ENCODE measurements at regions not wholly inside any gene's neighbourhood (a gene's known extent, or its start where the extent isn't known, plus 50 kb on each side); places are given as distances from the start of the nearest gene placed in this dataset.
A peak's percentile ranks its signal among the peaks of the same experiment; 100 is the strongest.
"Not testable (repeated sequence)": the region's sequence is repeated elsewhere in the genome, so short reads cannot be mapped to it uniquely, and the experiment has no call there.

DNA sequence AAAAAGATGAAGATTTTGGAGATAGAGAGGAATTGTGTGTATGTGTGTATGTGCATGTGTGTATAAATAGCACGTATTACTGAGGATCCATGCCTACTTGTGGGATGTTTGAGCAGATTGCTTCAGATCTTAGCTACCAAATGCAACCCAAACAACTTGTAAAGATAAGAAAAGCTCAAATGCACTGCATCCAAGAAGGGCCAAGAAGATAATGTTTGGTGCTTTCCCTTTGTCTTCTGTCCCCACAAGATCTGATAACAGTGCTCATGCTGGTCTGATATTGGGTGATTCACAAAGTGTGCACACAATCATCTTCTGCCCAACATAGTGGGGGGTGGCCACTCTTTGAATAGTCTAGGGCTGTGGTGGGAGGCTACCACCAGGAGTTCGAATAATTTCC lies 284.8 kb upstream of the CYRIA start:
- no peak for DNase-seq

DNA sequence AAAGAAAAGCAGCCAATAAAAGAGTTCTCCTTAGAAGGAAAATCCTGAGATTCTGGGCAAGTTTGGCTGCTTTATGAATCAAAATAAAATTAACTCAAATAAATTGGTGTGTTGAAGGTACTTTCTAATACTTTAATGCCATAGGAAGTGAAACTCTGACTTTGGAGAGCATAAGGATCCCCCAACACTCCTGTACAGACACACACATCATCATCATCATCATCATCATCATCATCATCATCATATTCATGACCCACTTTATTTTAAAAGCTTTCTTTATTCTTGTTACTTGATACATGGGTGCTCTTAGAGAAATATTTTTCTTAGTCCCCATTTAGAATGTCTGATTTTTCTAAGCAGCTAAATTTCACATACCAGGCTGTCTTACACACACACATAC lies 283.1 kb upstream of the CYRIA start:
- no peak for DNase-seq

DNA sequence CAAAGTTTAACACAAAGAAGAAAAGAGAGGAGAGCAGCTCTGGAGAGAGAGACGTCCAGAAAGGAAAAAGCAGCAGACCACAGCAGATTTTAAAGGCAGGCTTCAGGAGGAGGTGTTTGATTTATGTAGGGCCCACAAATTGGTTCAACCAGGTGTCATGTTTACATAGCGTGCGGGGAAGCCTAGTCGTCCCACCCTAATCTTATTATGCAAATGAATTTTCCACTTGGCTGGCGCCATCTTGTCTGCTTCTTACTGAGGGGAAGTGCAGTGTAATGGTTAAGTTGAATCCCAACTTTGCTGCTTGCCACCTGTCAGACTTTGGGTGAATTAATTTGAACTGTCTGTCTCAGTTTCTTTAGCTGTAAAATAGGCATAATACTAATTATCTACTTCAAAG lies 282.4 kb upstream of the CYRIA start:
- no peak for DNase-seq

DNA sequence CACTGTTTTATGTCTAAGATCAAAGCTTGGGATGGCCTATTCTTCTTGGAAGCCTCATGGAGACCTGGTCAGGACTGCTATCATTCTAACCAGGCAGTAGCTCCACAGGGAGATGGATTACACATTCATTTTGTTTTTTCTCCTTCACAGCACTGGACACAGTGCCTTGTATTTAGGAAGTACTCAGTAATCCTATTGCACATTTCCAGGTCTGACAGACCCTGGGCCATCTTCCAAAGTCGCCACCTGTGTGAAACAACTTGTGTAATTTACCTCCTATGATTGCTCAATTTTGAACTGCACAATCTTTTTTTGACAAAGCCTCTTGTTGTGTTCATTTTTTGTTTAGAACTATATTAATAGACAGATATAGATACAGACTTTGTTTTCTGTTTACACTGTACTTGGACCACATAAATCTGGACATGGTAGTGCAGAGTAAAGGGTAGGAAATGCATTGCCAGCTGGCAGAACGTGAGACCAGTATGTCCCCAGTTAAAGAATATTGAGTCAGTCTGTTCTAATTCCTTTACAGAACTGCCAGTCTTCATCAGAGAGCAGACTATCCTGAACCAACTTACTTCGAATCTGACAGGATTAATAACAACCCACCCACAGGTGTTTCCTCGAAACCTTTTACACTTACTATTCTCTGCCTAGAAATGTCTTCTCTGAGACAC lies 277.8 kb upstream of the CYRIA start:
- no peak for DNase-seq

DNA sequence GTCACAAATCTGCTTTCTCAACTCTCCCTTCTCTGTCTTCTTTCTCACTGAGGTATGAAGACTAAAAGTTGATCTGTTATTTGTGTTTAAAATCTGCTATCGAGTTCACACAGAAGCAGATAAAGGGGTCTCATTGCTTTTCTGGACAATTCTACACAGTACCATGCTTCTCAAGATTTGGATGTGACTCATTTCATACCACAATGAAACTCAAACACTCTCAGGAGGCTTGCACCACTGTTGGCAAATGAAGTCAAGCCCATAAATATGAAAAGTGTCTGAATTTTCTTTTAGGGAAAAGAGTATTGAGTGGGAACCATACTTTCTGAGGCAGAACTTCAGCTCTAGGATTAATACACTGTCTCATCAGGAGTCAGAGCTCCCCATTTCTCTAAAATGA lies 274.6 kb upstream of the CYRIA start:
- DNase-seq: no peak

DNA sequence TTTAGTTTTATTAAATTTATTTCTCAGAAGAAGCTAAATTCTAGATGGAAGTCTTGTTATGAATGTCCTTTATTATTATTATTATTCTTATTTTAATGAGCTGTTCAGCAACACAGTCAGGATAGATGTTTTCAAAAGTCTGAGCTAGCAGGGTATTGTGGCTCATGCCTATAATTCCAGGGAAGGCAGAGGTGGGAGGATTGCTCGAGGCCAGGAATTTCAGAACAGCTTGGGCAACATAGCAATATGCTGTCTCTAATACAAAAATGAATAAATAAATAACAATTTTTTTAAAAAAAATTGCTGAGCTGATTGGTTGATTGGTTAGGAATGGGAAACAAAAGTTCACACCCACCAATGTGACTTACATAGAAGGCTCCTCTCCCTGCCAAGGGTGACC lies 274.1 kb upstream of the CYRIA start:
- no peak for DNase-seq

DNA sequence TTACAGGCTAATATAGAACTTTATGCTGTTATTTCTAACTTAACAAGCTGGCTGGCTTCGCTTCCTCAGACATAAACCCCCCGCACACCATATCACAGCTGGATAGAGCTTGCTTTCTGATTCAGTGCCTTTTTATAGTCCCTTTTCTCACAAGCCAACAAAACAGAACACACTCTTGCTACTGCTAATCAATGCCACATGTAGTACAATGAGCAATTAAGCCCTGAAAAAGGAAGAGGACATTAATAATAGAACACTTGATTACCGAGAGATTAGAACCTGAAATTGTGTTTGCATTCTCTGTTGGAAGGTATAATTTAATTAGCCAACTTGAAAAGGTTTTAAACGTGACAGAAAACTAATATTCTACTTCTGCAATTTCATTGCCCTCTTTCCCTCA lies 267.7 kb upstream of the CYRIA start:
- DNase-seq: no peak

DNA sequence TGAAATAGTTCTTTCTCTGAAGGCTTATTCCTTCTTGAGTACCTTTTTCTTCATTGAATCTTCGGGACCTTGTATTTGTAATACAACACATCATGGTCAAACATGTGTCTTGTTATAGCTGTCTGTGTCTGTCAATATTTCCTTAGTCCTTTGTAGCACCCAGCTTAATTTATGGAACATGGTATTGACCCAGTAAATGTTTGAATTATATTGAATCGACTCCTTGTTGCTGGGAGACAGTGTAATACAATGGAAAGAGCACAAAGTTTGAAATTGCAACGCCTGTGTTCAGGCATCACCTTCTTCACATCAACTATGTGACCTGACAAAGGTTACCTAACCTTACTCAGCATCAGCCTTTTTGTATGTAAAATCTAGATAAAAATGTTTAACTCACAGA lies 267.2 kb upstream of the CYRIA start:
- no peak for DNase-seq

DNA sequence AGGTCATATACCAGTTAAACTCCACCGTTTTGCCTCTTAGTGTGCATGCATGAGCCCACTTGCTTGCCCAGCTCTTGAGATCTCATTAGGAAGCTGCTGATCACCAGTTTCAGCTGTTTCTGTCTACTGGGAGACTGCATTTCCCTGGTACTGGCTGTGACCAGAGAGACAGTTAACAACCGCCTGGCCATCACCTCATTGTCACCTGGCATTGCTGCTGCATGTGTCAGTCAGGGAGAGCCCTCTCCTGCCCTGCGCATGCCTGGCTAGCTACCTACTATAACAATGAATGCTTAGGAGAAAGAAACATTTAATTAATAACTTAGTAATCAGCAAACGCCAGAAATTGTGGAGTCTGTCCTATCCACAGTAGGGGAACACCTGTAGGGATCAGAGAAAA lies 265.8 kb upstream of the CYRIA start:
- no peak for DNase-seq

DNA sequence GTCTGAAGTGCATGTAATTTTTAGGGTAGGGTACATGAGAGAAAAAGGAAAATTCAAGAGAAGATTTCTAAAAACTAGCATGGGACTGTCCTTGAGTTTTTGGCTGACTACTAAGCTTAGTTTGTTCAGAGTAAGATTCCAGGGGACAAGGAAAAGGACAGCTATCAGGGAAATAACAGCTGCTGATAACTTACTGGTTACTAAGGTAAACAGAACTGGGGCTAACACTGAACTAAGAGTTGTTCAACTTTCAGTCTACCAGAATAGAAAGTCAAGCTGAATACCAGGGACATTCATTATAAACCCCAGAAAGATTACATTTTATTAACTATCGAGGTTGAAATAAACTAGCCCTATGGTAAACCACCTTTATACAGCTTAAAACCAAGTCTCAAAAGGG lies 261.8 kb upstream of the CYRIA start:
- DNase-seq: no peak

DNA sequence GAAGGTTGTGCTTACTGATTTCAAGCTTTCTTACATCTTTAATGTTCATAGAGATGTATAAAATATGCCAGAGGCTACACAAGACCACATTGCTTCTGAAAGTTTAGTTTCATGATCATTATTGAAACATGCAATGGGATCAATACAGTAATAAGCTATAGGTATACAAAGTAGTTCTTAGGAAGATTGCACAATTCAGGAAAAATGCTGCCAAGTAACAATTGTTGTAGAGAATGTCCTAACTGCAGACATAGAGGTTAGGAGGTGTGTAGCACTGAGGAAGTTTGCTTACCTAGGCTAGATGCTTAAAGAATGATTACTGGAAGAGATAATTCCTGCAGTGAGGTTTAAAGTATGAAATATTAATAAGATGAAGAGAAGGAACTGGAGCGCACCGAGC lies 259.5 kb upstream of the CYRIA start:
- no peak for DNase-seq

DNA sequence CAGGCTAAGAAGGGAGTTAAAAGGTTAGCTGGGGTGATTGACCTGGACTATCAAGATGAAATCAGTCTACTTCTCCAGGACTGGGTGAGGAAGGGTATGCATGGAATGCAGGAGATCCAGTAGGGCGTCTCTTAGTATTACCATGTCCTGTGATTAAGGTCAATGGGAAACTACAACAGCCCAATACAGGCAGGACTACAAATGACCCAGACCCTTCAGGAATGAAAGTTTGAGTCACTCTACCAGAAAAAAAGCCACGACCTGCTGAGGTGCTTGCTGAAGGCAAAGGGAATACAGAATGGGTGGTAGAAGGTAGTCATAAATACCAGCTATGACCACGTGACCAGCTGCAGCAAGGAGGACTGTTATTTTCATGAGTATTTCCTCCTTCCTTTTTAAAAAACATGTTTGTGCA lies 249.7 kb upstream of the CYRIA start:
- DNase-seq: not testable (repeated sequence)

DNA sequence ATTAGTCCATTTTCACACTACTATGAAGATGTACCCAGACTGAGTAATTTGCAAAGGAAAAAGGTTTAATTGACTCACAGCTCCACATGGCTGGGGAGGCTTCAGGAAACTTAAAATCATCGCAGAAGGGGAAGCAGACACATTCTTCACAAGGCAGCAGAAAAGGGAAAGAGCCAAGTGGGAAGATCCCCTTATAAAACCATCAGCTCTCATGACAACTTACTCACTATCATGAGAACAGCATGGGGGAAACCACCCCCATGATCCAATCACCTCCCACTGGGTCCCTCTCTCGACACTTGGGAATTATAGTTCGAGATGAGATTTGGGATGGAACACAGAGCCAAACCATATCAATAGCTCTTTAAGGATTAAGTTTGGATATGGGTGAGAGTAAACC lies 246.1 kb upstream of the CYRIA start:
- no peak for DNase-seq

DNA sequence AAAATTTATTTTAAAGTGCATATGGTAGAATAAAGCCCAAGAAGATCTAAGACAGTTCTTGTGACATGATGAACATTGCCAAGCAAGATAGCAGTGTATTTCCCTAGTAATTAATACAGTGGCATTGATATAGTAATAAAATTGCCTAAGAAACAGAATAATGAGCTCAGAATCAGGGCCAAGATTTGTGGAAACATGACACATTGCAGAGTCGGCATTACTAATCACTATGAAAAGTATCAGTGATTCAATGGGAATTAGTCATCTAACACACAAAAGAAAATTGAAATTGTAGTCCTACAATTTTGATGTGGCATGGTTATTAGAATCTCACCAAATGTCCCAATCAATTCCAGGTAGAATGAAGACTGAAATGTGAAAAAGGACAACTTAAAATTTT lies 243.0 kb upstream of the CYRIA start:
- DNase-seq: no peak

DNA sequence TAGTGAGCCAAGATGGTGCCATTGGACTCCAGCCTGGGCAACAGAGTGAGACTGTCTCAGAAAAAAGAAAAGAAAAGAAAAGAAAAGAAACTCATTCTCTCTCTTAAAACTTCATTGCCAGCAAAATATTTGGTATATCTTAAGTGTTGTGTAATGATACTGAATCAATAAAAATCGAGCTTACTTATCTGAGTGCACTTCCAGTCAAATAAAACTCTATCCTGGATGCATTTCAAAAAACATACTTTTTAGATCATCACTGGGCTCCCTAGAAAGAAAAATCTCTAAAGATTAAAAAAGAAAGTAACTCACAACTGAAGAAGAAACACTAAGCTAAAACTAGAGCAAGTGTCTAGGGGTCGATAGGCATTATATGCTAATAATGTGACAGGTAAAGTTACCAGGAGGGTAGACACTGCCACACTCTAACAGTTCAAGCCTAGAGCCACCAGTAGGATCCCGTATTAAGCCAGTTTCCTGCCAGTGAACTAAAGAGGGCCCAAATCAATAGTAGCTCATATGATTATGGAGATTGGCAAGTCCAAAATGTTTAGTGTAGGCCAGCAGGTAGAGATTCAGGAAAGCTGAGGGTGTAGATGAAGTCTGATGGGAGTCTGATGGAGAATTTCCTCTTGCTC lies 242.1 kb upstream of the CYRIA start:
- no peak for DNase-seq

DNA sequence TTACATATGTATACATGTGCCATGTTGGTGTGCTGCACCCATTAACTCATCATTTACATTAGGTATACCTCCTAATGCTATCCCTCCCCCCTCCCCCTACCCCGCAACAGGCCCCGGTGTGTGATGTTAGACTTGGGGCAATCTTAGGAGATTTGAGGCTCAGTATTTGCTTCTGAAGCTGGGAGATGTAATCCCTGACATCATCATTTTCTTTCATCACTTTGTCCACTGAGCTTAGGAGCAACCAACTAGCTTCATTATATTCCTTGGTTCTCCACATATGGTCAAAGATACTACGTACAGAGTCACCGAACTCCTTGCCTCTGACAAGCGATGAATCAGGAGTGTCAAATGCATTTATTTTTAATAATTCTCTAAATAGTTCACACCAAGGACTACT lies 239.7 kb upstream of the CYRIA start:
- DNase-seq: not testable (repeated sequence)

DNA sequence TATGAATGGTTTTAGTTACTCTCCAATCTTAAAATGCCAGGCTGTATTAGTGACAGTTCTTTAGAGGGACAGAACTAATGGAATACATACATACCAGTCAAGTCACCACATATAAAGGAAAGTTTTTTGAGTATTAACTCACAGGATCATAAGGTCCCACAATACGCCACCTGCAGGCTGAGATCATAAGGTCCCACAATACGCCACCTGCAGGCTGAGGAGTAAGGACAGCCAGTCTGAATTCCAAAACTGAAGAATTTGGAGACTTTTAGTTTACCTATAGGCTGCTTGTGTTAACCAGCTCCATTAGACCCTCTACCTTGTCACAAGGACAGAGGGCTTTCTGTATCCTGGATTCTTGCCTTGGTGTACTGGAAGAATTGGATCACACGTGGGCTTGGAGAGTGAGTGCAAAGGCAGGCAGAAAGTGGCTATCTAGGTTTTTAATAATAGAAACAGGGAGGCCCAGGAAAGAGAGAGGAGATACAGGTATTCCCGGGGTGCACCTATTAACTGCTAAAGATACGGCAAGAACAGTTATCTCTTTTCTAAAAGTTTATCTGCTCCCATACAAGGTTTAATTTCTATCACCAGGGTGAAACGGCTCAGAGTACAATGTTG lies 234.9 kb upstream of the CYRIA start:
- DNase-seq: peak in 1 of 2 experiments; percentile 6

DNA sequence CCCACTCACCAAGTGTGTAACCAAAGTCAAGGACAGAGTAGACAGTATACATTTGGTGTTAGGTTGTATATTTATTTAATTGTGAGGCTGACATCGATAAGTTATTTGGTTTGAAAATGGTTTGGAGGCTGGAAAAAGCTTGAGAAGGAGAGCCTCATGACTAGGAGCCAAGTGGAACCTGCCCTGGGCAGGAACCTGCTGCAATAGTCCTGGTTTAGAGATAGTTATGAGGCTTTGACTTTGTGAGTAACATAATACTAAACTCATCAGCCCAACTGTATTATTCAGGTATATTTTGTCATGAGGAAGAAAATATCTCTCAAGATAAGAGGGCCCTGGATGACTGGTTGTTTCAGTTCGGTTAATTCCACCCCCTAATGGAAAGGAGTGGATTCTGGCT lies 234.3 kb upstream of the CYRIA start:
- DNase-seq: no peak

DNA sequence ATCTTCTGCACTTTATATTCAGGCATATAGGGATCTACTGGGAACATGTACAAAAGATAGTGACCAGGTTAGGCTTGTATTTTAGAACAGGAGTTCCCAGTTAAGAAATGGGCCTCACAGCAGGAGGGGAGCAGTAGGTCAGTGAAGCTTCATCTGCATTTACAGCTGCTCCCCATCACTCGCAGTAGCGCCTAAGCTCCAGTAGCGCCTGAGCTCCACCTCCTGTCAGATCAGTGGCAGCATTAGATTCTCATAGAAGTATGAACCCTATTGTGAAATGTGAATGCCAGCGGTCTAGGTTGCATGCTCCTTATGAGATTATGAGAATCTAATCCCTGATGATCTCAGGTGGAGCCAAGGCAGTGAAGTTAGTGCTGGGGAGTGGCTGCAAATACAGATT lies 224.4 kb upstream of the CYRIA start:
- no peak for DNase-seq

DNA sequence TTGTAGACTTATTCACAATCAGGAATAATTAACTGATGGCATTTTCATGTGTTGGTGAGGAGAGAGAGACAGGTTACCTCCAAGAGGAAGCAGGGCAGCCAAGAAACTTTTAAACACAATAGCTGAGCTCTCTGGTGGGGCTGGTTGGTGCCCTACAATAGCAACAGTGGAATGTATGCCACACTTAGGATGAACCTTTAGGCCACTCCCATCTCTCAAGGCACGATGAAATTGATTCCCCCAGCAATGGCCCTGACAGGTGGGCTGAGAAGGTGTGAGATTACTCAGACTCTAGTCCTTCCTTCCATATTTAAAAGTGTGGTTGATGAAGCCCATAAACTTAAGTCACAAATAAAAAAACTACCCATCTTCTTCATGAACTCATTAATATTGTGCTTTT lies 219.4 kb upstream of the CYRIA start:
- DNase-seq: no peak

DNA sequence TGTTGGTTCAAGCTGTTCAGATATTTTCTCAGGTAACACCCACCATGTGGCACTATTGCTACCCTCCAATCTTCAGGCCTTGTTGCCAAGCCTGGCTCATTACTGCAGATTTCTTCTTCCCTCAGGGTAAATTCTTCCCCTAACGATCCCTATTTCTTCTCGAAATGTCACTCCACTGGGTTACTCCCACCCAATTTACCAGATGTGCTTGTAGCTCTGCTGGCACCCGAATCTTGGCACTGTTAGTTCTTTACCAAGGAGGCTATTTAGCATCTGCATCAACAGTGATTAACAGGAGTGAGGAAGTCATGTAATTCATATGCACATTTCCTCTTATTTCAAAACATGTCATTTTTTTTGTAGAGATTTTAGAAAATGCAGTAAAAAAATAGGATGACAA lies 217.1 kb upstream of the CYRIA start:
- no peak for DNase-seq

DNA sequence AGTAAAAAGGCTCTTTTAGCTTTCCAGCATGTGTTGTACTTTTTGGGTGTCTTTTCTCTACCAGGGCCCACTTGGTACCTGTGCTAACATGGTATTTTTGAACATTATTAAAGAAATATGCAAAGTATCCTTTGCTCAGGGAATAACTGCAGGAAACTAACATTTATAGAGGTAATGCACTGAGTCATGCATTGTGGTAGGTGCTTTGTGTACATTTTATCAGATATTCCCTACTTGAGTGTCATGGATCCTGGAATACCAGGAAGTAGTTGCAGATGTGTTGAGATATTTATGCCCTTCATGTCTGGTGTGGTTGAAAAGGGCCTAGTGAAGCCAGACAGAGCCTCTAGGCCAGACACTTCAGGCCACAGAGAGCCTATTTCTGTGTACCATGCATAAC lies 215.5 kb upstream of the CYRIA start:
- DNase-seq: no peak

DNA sequence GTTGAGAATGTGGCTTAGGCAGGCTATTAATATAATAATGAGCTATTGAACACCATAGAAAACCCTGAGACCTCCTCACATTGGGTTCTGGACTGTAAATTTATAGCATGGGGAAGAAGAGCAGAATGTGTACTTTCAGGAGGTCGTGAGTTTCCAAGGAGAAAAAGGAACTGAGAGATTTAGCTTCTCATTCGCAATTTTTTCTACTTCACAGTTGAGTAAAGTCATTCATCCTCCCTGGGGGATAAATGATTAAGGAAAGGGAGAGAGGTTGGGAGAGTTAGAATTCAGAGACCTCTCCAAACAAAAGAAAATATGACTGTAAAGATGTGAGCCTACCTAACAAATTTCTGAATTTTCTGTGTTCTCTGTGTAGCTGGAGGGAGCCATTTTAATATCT lies 205.8 kb upstream of the CYRIA start:
- no peak for DNase-seq

DNA sequence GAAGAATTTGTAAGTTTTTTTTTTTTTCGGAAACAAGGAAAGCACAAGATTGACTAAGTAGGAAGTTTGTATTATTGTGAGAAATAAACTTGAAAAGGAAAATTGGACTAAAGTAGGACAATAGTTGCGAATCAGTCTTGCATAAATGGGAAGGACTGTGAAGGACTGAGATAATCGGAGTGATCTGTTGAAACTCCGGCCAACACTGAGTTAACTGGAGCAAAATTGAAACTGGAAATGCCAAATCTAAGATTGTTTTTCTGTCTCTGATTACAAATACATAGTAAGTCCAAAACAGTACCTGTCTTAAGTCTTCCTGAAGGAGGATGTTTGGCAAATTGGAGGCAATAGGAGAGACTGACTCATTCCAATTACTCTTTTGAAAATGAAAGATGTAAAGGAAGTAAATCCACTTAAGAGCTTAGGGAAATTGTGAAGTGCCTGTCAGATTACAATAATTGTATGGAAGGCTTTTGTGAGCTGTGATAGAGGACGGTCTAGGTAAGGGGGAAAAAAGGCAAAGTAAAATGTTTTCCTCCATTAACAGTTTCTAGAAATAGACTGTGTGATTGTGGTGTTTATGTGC lies 204.9 kb upstream of the CYRIA start:
- no peak for DNase-seq
